Mesothelial cell of epicardium (in vitro differentiated cells): ENCODE measurements at regions not wholly inside any gene's neighbourhood (a gene's known extent, or its start where the extent isn't known, plus 50 kb on each side); places are given as distances from the start of the nearest gene placed in this dataset.

Experiments
- DNase-seq, 2 experiments: peaks; one replicate each; pipeline ENCODE4 v3.0.0; 2021; ENCODE audit warnings: low spot score in 2 of 2; ENCODE audit not compliant: unreplicated experiment in 2 of 2
- H3K27ac Mint-ChIP-seq: 2 replicates; pipeline ENCODE4 v1.8.0; 2021; ENCODE audit warnings: mixed read lengths
- H3K27me3 Mint-ChIP-seq: 2 replicates; pipeline ENCODE4 v1.8.0; 2021; ENCODE audit warnings: low read depth, mixed read lengths
- H3K36me3 Mint-ChIP-seq: 2 replicates; pipeline ENCODE4 v1.8.0; 2021; ENCODE audit warnings: mixed read lengths
- H3K4me1 Mint-ChIP-seq: 2 replicates; pipeline ENCODE4 v1.8.0; 2021; ENCODE audit warnings: mixed read lengths
- H3K4me3 Mint-ChIP-seq: 2 replicates; pipeline ENCODE4 v1.8.0; 2021; ENCODE audit warnings: mild to moderate bottlenecking, moderate library complexity, mixed read lengths
- H3K9me3 Mint-ChIP-seq: 2 replicates; pipeline ENCODE4 v1.8.0; 2021; ENCODE audit warnings: mixed read lengths
- CTCF ChIP-seq: fragments of 200-600 bp; sonication (generic); IDR thresholded peaks from one replicate; pipeline ENCODE4 v1.5.0; 2021; ENCODE audit warnings: antibody characterized with exemption; ENCODE audit not compliant: unreplicated experiment

- H3K9me3 Mint-ChIP-seq, result no peaks in the 10 kb centered on the region
- no peaks in the 10 kb centered on the region for H3K27me3 Mint-ChIP-seq
- H3K27ac Mint-ChIP-seq, result no peak overlapping the region
- TF ChIP-seq CTCF, result no peak
- no peak overlapping the region for H3K4me3 Mint-ChIP-seq
- DNase-seq, result no peak
- no peaks in the 10 kb centered on the region for H3K36me3 Mint-ChIP-seq
- H3K4me1 Mint-ChIP-seq, result peaks cover 8% of the 10 kb centered on the region
Observed at GRCh38 chr2:200219309-200220113, 87.0 kb upstream of the SPATS2L start.

GRCh38 chr2:200220251-200220650 is 86.2 kb upstream of the SPATS2L start:
- DNase-seq, result no peak
- Mint-ChIP-seq H3K27ac (no peak overlapping the region), H3K9me3 (no peaks in the 10 kb centered on the region), H3K4me1 (peaks cover 8% of the 10 kb centered on the region), H3K27me3 (no peaks in the 10 kb centered on the region), H3K36me3 (no peaks in the 10 kb centered on the region), H3K4me3 (no peak overlapping the region)
- no peak for TF ChIP-seq CTCF

- no peaks in the 10 kb centered on the region for H3K9me3 Mint-ChIP-seq
- H3K4me3 Mint-ChIP-seq, result no peak overlapping the region
- peaks cover 8% of the 10 kb centered on the region for H3K4me1 Mint-ChIP-seq
- H3K27me3 Mint-ChIP-seq, result no peaks in the 10 kb centered on the region
- no peak for DNase-seq
- H3K27ac Mint-ChIP-seq, result no peak overlapping the region
- H3K36me3 Mint-ChIP-seq, result no peaks in the 10 kb centered on the region
- no peak for TF ChIP-seq CTCF
Observed at GRCh38 chr2:200221055-200221955, 85.2 kb upstream of the SPATS2L start.

GRCh38 chr2:200222791-200223190 is 83.7 kb upstream of the SPATS2L start:
- Mint-ChIP-seq H3K4me3 (no peak overlapping the region), H3K4me1 (peaks cover 13% of the 10 kb centered on the region), H3K36me3 (no peaks in the 10 kb centered on the region), H3K27me3 (no peaks in the 10 kb centered on the region), H3K27ac (no peak overlapping the region), H3K9me3 (no peaks in the 10 kb centered on the region)
- no peak for DNase-seq
- no peak for TF ChIP-seq CTCF

GRCh38 chr2:200223205-200223784 is 83.2 kb upstream of the SPATS2L start:
- Mint-ChIP-seq H3K27ac (no peak overlapping the region), H3K27me3 (no peaks in the 10 kb centered on the region), H3K4me1 (peaks cover 13% of the 10 kb centered on the region), H3K9me3 (no peaks in the 10 kb centered on the region), H3K36me3 (no peaks in the 10 kb centered on the region), H3K4me3 (no peak overlapping the region)
- DNase-seq, result no peak
- TF ChIP-seq CTCF, result no peak
